ENCODE measurements at regions not wholly inside any gene's neighbourhood (a gene's known extent, or its start where the extent isn't known, plus 50 kb on each side); places are given as distances from the start of the nearest gene placed in this dataset.

DNA sequence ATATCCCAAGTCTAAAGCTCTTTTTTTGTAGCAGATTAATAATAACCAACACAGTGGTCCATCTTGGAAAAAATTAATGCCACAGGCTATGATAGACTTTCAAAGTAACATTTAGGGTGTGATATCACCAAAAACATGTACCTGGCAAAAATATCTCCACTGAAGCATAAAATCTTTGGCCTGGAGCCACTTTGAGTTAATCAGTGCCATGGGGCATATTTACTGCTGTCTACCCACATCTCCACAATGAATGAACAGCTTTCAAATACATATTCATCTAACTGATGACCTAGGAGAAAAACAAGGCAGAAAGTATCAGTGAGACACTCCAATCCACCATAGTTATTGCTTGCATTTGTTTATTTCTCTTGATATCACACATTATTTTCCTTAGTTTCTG lies 296.0 kb upstream of the MDFIC2 start:
- Mint-ChIP-seq H3K36me3 (ENCODE audit: low read depth) (peaks cover 1% of the 10 kb centered on the region), H3K27me3 (ENCODE audit: low read depth) (no peaks in the 10 kb centered on the region), H3K4me3 (ENCODE audit: unreplicated experiment) (no peak overlapping the region), H3K27ac (ENCODE audit: unreplicated experiment) (no peak overlapping the region), H3K4me1 (ENCODE audit: low read depth) (peaks cover 18% of the 10 kb centered on the region), H3K9me3 (ENCODE audit: low read depth) (no peaks in the 10 kb centered on the region)
- DNase-seq (ENCODE audit: low spot score): no peak
- no peak for TF ChIP-seq CTCF (IDR thresholded peaks at IDR 0.05)

DNA sequence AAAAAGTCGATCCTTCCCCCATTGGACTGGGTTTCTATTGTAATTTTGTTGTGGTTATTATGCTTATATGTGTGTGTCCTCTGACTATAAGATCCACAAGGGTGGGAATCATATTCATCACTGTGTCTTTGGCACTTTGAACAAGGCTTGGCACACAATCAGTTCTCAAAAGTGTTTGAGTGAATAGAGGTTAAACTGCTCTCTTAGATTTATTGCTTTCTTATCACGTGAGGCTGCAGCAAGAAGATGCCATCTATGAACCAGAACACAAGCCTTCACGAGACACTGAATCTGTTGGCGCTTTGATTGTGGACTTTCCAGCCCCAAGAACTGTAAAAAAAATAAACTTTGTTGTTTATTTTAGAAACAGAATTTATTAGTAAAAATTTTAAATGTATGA lies 295.0 kb upstream of the MDFIC2 start:
- no peak for TF ChIP-seq CTCF (IDR thresholded peaks at IDR 0.05)
- Mint-ChIP-seq H3K4me3 (ENCODE audit: unreplicated experiment) (no peak overlapping the region), H3K36me3 (ENCODE audit: low read depth) (peaks cover under 1% of the 10 kb centered on the region), H3K27me3 (ENCODE audit: low read depth) (no peaks in the 10 kb centered on the region), H3K9me3 (ENCODE audit: low read depth) (peaks cover 2% of the 10 kb centered on the region), H3K4me1 (ENCODE audit: low read depth) (peaks cover 18% of the 10 kb centered on the region), H3K27ac (ENCODE audit: unreplicated experiment) (no peak overlapping the region)
- no peak for DNase-seq (ENCODE audit: low spot score)

GRCh38 chr3:70606018-70606417 lies 293.6 kb upstream of the MDFIC2 start:
- no peaks in the 10 kb centered on the region for H3K27me3 Mint-ChIP-seq (ENCODE audit: low read depth)
- no peak for TF ChIP-seq CTCF (IDR thresholded peaks at IDR 0.05)
- peaks cover 18% of the 10 kb centered on the region for H3K4me1 Mint-ChIP-seq (ENCODE audit: low read depth)
- no peak overlapping the region for H3K27ac Mint-ChIP-seq (ENCODE audit: unreplicated experiment)
- H3K4me3 Mint-ChIP-seq (ENCODE audit: unreplicated experiment): no peak overlapping the region
- peaks cover 2% of the 10 kb centered on the region for H3K9me3 Mint-ChIP-seq (ENCODE audit: low read depth)
- no peaks in the 10 kb centered on the region for H3K36me3 Mint-ChIP-seq (ENCODE audit: low read depth)
- no peak for DNase-seq (ENCODE audit: low spot score)

- Mint-ChIP-seq H3K4me1 (ENCODE audit: low read depth) (no peaks in the 10 kb centered on the region), H3K9me3 (ENCODE audit: low read depth) (peaks cover 2% of the 10 kb centered on the region), H3K27ac (ENCODE audit: unreplicated experiment) (no peak overlapping the region), H3K27me3 (ENCODE audit: low read depth) (no peaks in the 10 kb centered on the region), H3K4me3 (ENCODE audit: unreplicated experiment) (no peak overlapping the region), H3K36me3 (ENCODE audit: low read depth) (no peaks in the 10 kb centered on the region)
- DNase-seq (ENCODE audit: low spot score): no peak
- no peak for TF ChIP-seq CTCF (IDR thresholded peaks at IDR 0.05)
Measured at GRCh38 chr3:70603103-70603502, 290.7 kb upstream of the MDFIC2 start.

GRCh38 chr3:70597312-70597711 lies 284.9 kb upstream of the MDFIC2 start:
- DNase-seq (ENCODE audit: low spot score): no peak
- Mint-ChIP-seq H3K27me3 (ENCODE audit: low read depth) (peaks cover 2% of the 10 kb centered on the region), H3K27ac (ENCODE audit: unreplicated experiment) (no peak overlapping the region), H3K9me3 (ENCODE audit: low read depth) (no peaks in the 10 kb centered on the region), H3K4me3 (ENCODE audit: unreplicated experiment) (no peak overlapping the region), H3K36me3 (ENCODE audit: low read depth) (no peaks in the 10 kb centered on the region), H3K4me1 (ENCODE audit: low read depth) (no peaks in the 10 kb centered on the region)
- no peak for TF ChIP-seq CTCF (IDR thresholded peaks at IDR 0.05)
